K562 (cell line): ENCODE measurements at regions not wholly inside any gene's neighbourhood (a gene's known extent, or its start where the extent isn't known, plus 50 kb on each side); places are given as distances from the start of the nearest gene placed in this dataset.

Experiments used
- ATAC-seq: fragments of 200-7000 bp; cut with Tn5 transposase; 3 replicates; pipeline ENCODE4 v1.9.1; 2020; ENCODE audit warnings: moderate library complexity
- BruUV-seq: library from RNA; stranded (reverse); fragments of 400-500 nt; replicated peaks from 2 replicates; lab custom pipeline; 2021; lab: Mats Ljungman, UMichigan
- CTCF ChIA-PET: fragments of 300-600 bp; formaldehyde crosslinking; extraction: SDS; loops from one replicate; lab custom pipeline; 2021; ENCODE audit warnings: low intra/inter-chr PET ratio; lab: Yijun Ruan, JAX
- POLR2A ChIA-PET: fragments of 300-600, 350-650 bp; sonication (Branson Sonifier 250); formaldehyde crosslinking; extraction: SDS; loops from one replicate; lab custom pipeline; 2021; ENCODE audit warnings: antibody characterized with exemption, inconsistent platforms; lab: Yijun Ruan, JAX
- DNase-seq, 4 experiments: peaks; one replicate each; pipeline versions ENCODE4 v3.0.0 to v3.0.0-alpha.2; 2011 to 2018; ENCODE audit warnings: low spot score in 3 of 4, mixed read lengths in 3 of 4; ENCODE audit errors: extremely low read depth in 1 of 4
- FAIRE-seq: peaks from 2 replicates; lab custom pipeline; 2011; peaks lifted over from hg19 to GRCh38; lab: Jason Lieb, UNC
- H2AFZ ChIP-seq: 2 replicates; pipeline ENCODE4 v1.6.0; 2011; ENCODE audit warnings: low read depth, low read length, control low read depth, inconsistent platforms
- H3K27ac ChIP-seq: fragments of 200-600 bp; 3 replicates; pipeline ENCODE4 v1.8.0; 2011; ENCODE audit warnings: low read depth, mild to moderate bottlenecking, control low read depth, inconsistent platforms, low read length, moderate library complexity, mixed read lengths; ENCODE audit errors: extremely low read depth
- H3K27me3 ChIP-seq, 2 experiments: fragments of 300-600 bp in 1 of 2; 2 replicates in 1 of 2; 3 replicates in 1 of 2; pipeline versions ENCODE4 v1.6.0 to v1.8.0; 2011; ENCODE audit warnings: inconsistent platforms in 2 of 2, low read length in 2 of 2, mild to moderate bottlenecking in 1 of 2, mixed read lengths in 1 of 2, moderate library complexity in 1 of 2; ENCODE audit not compliant: control insufficient read depth in 2 of 2, insufficient read depth in 2 of 2
- H3K36me3 ChIP-seq: fragments of 300-600 bp; 3 replicates; pipeline ENCODE4 v1.8.0; 2011; ENCODE audit warnings: mild to moderate bottlenecking, low read length, inconsistent platforms; ENCODE audit not compliant: control insufficient read depth, insufficient read depth
- H3K4me1 ChIP-seq, 2 experiments: fragments of 200-600 bp in 1 of 2; replicated peaks in 1 of 2; 2 replicates in 1 of 2; 3 replicates in 1 of 2; pipeline versions ENCODE4 v1.5.1 to v1.8.0; 2011; ENCODE audit warnings: inconsistent platforms in 2 of 2, low read length in 2 of 2, mild to moderate bottlenecking in 1 of 2, mixed read lengths in 1 of 2, moderate library complexity in 1 of 2; ENCODE audit not compliant: control insufficient read depth in 2 of 2, insufficient read depth in 2 of 2
- H3K4me2 ChIP-seq: 2 replicates; pipeline ENCODE4 v1.6.1; 2011; ENCODE audit warnings: low read length, control low read depth, inconsistent platforms, mixed read lengths; ENCODE audit not compliant: insufficient read depth
- H3K4me3 ChIP-seq: fragments of 200-600 bp; sonication (generic), shearing (Covaris generic); 2 replicates; pipeline ENCODE4 v1.5.1; 2016; ENCODE audit warnings: control low read depth, inconsistent platforms
- H3K79me2 ChIP-seq: fragments of 200-600 bp; 3 replicates; pipeline ENCODE4 v1.8.0; 2011; ENCODE audit warnings: low read length, inconsistent platforms; ENCODE audit not compliant: control insufficient read depth, insufficient read depth
- H3K9ac ChIP-seq, 2 experiments: 2 replicates each; pipeline versions ENCODE4 v1.6.0 to v1.6.1; 2011; ENCODE audit warnings: low read depth in 2 of 2, low read length in 2 of 2, control low read depth in 1 of 2, inconsistent platforms in 1 of 2, mild to moderate bottlenecking in 1 of 2, mixed read lengths in 1 of 2; ENCODE audit not compliant: insufficient read depth in 1 of 2
- H3K9me1 ChIP-seq: one replicate; pipeline ENCODE4 v1.6.0; 2011; ENCODE audit warnings: inconsistent platforms, mild to moderate bottlenecking, low read length, moderate library complexity; ENCODE audit not compliant: control insufficient read depth, insufficient read depth
- H3K9me3 ChIP-seq: replicated peaks from 2 replicates; pipeline ENCODE4 v1.5.1; 2011; ENCODE audit warnings: low read depth, low read length, inconsistent platforms; ENCODE audit not compliant: control insufficient read depth, insufficient read depth
- H4K20me1 ChIP-seq: replicated peaks from 2 replicates; pipeline ENCODE4 v1.6.1; 2011; ENCODE audit warnings: low read length, inconsistent platforms, mixed read lengths; ENCODE audit not compliant: control insufficient read depth, insufficient read depth
- GTF2B ChIP-seq: IDR thresholded peaks from 2 replicates; pipeline ENCODE4 v1.6.1; 2011; ENCODE audit not compliant: insufficient read length; ENCODE audit errors: extremely low read depth
- HDAC8 ChIP-seq: fragments of 450-650 bp; IDR thresholded peaks from 2 replicates; pipeline ENCODE4 v1.6.1; 2016; ENCODE audit warnings: mild to moderate bottlenecking, missing genetic modification characterization, moderate library complexity, missing compliant biosample characterization
- HNRNPH1 ChIP-seq: fragments of 200-400 bp; formaldehyde crosslinking; optimal IDR thresholded peaks from 2 replicates; pipeline ENCODE3; 2017; ENCODE audit warnings: low read depth, mild to moderate bottlenecking, low read length, moderate library complexity
- HOMEZ ChIP-seq: fragments of 250-450 bp; sonication (Bioruptor Pico); IDR thresholded peaks from 2 replicates; pipeline ENCODE4 v1.4.0; 2020; ENCODE audit warnings: mild to moderate bottlenecking, moderate library complexity
- KDM4B ChIP-seq, 2 experiments: fragments of 450-650 bp in 1 of 2; sonication (generic) in 1 of 2; IDR thresholded peaks; 2 replicates each; pipeline ENCODE4 v1.6.1; 2016 to 2017; ENCODE audit warnings: borderline replicate concordance in 2 of 2, antibody characterized with exemption in 1 of 2, low read depth in 1 of 2, mild to moderate bottlenecking in 1 of 2
- MXD1 ChIP-seq: fragments of 250-450 bp; sonication (Bioruptor Pico); IDR thresholded peaks from 2 replicates; pipeline ENCODE4 v1.8.0; 2021; ENCODE audit warnings: borderline replicate concordance, mild to moderate bottlenecking, moderate library complexity; ENCODE audit not compliant: poor library complexity, severe bottlenecking
- NFIC ChIP-seq: fragments of 450-650 bp; IDR thresholded peaks from 2 replicates; pipeline ENCODE4 v1.6.1; 2017; ENCODE audit warnings: mild to moderate bottlenecking, inconsistent platforms
- NFIX ChIP-seq: fragments of 250-450 bp; sonication (Bioruptor Pico); IDR thresholded peaks from 2 replicates; pipeline ENCODE4 v1.4.0; 2020; ENCODE audit warnings: low read depth, mild to moderate bottlenecking, moderate library complexity
- PHB2 ChIP-seq: fragments of 450-650 bp; IDR thresholded peaks from 2 replicates; pipeline ENCODE4 v1.6.1; 2017; ENCODE audit warnings: low read depth
- SNAPC5 ChIP-seq: fragments of 250-450 bp; sonication (Bioruptor Pico); IDR thresholded peaks from 2 replicates; pipeline ENCODE4 v1.8.0; 2021; ENCODE audit warnings: moderate library complexity, mild to moderate bottlenecking, inconsistent platforms
- THAP7 ChIP-seq: fragments of 250-450 bp; sonication (Bioruptor Pico); IDR thresholded peaks from 2 replicates; pipeline ENCODE4 v1.5.0; 2021
- THRB ChIP-seq: fragments of 450-650 bp; formaldehyde crosslinking; conservative IDR thresholded peaks from 2 replicates; pipeline ENCODE4 v1.4.0; 2022; ENCODE audit warnings: mild to moderate bottlenecking, missing genetic modification characterization
- ZFX ChIP-seq: sonication (generic); formaldehyde crosslinking; IDR thresholded peaks from 2 replicates; pipeline ENCODE4 v1.8.0; 2022; ENCODE audit warnings: mild to moderate bottlenecking, missing genetic modification reagents, moderate library complexity
- ZNF507 ChIP-seq: conservative IDR thresholded peaks from 2 replicates; pipeline ENCODE4 v1.6.1; 2017; ENCODE audit warnings: missing genetic modification characterization, missing compliant biosample characterization
- WGBS: fragments of 100-300 bp; shearing (Covaris generic); methylation state at CpG from one replicate; pipeline ENCODE4 v1.1.6; 2016; ENCODE audit warnings: low coverage, mixed read lengths; ENCODE audit not compliant: insufficient coverage; ENCODE audit errors: missing lambda C conversion rate; 5-methylcytosine and 5-hydroxymethylcytosine counted together
- in situ Hi-C: fragments of 300-500 bp; cut with MboI; formaldehyde crosslinking; loops from 4 replicates; pipeline ENCODE4 v1.15.0; 2018; ENCODE audit warnings: inconsistent platforms, mixed read lengths
- intact Hi-C: fragments of 100-400 bp; cut with micrococcal nuclease; formaldehyde crosslinking; loops from 2 replicates; pipeline ENCODE4 v1.14.2; 2022

GRCh38 chr15:62403164-62403809 lies 238.2 kb upstream of the C2CD4B start:
- Histone ChIP-seq H3K27ac (no peak overlapping the region), H3K9me3 (no peaks in the 10 kb centered on the region), H3K9me1 (no peaks in the 10 kb centered on the region), H3K36me3 (no peaks in the 10 kb centered on the region), H3K4me2 (no peak overlapping the region), H3K79me2 (no peaks in the 10 kb centered on the region), H3K4me1 (no peaks in the 10 kb centered on the region), H2AFZ (no peak overlapping the region), H3K27me3 (peaks cover 0 to 15% of the 10 kb centered on the region in 2 experiments; a peak in 2 of 5 replicates), H4K20me1 (no peaks in the 10 kb centered on the region), H3K4me3 (no peak overlapping the region), H3K9ac (no peak overlapping the region)
- no TSS peak for BruUV-seq
- in situ Hi-C loops (no loop called here), intact Hi-C loops (no loop called here)
- ChIA-PET CTCF (no interaction called here), POLR2A (interaction anchor here (1.2 kb wide), 1 partner anchor 15 kb away, joined by 3 read pairs; no protein-coding TSS in a partner anchor)
- FAIRE-seq = no peak
- ATAC-seq = no peak
- no peak for DNase-seq
- 2% methylated on average over 7 of the region's 8 CpGs for WGBS
- TF ChIP-seq SNAPC5 (CRISPR knock-in tag) (no peak), PHB2 (no peak), NFIC (peak; percentile 94), ZNF507 (tag) (no peak), MXD1 (no peak), HNRNPH1 (no peak), KDM4B (IDR thresholded peaks at IDR 0.05; ENCODE audit: borderline replicate concordance in 2 of 2, low read depth in 1 of 2) (no peak), HDAC8 (tag) (no peak), NFIX (peak; percentile 59; the same call in 1 of the 2 replicates), THAP7 (CRISPR knock-in tag) (no peak), HOMEZ (CRISPR knock-in tag) (no peak), ZFX (CRISPR knock-in tag) (no peak), THRB (CRISPR knock-in tag) (no peak), GTF2B (no peak)
